ENCODE measurements at regions not wholly inside any gene's neighbourhood (a gene's known extent, or its start where the extent isn't known, plus 50 kb on each side); places are given as distances from the start of the nearest gene placed in this dataset.

- peaks cover 16% of the 10 kb centered on the region for H3K4me1 Mint-ChIP-seq
- H3K27ac Mint-ChIP-seq (ENCODE audit: unreplicated experiment), result no peak overlapping the region
- TF ChIP-seq CTCF (conservative IDR thresholded peaks at IDR 0.05), result no peak
- no peak overlapping the region for H3K4me3 Mint-ChIP-seq
- no peaks in the 10 kb centered on the region for H3K27me3 Mint-ChIP-seq (ENCODE audit: low read depth)
- no peaks in the 10 kb centered on the region for H3K36me3 Mint-ChIP-seq (ENCODE audit: low read depth)
- H3K9me3 Mint-ChIP-seq, result no peaks in the 10 kb centered on the region
- DNase-seq (ENCODE audit: low read depth, low spot score), result no peak
Observed at GRCh38 chr6:98560418-98560817, 274.0 kb upstream of the POU3F2 start.

GRCh38 chr6:98560841-98561240, 273.5 kb upstream of the POU3F2 start:
- no peak for TF ChIP-seq CTCF (conservative IDR thresholded peaks at IDR 0.05)
- Mint-ChIP-seq H3K4me1 (peaks cover 19% of the 10 kb centered on the region), H3K9me3 (no peaks in the 10 kb centered on the region), H3K27me3 (ENCODE audit: low read depth) (no peaks in the 10 kb centered on the region), H3K27ac (ENCODE audit: unreplicated experiment) (no peak overlapping the region), H3K4me3 (no peak overlapping the region), H3K36me3 (ENCODE audit: low read depth) (no peaks in the 10 kb centered on the region)
- no peak for DNase-seq (ENCODE audit: low read depth, low spot score)

GRCh38 chr6:98566126-98566525, 268.2 kb upstream of the POU3F2 start:
- no peaks in the 10 kb centered on the region for H3K9me3 Mint-ChIP-seq
- H3K36me3 Mint-ChIP-seq (ENCODE audit: low read depth), result no peaks in the 10 kb centered on the region
- H3K27ac Mint-ChIP-seq (ENCODE audit: unreplicated experiment), result no peak overlapping the region
- H3K4me1 Mint-ChIP-seq, result peaks cover 11% of the 10 kb centered on the region
- no peak for DNase-seq (ENCODE audit: low read depth, low spot score)
- H3K4me3 Mint-ChIP-seq, result no peak overlapping the region
- H3K27me3 Mint-ChIP-seq (ENCODE audit: low read depth), result no peaks in the 10 kb centered on the region
- TF ChIP-seq CTCF (conservative IDR thresholded peaks at IDR 0.05), result no peak

- H3K36me3 Mint-ChIP-seq (ENCODE audit: low read depth), result no peaks in the 10 kb centered on the region
- peaks cover 23% of the 10 kb centered on the region for H3K4me1 Mint-ChIP-seq
Observed at GRCh38 chr6:98572579-98572978, 261.8 kb upstream of the POU3F2 start.

GRCh38 chr6:98574984-98575383, 259.4 kb upstream of the POU3F2 start:
- H3K36me3 Mint-ChIP-seq (ENCODE audit: low read depth), result no peaks in the 10 kb centered on the region
- no peak overlapping the region for H3K4me3 Mint-ChIP-seq
- H3K27ac Mint-ChIP-seq (ENCODE audit: unreplicated experiment), result no peak overlapping the region
- H3K4me1 Mint-ChIP-seq, result peaks cover 27% of the 10 kb centered on the region
- H3K9me3 Mint-ChIP-seq, result no peaks in the 10 kb centered on the region
- TF ChIP-seq CTCF (conservative IDR thresholded peaks at IDR 0.05), result no peak
- no peaks in the 10 kb centered on the region for H3K27me3 Mint-ChIP-seq (ENCODE audit: low read depth)
- DNase-seq (ENCODE audit: low read depth, low spot score), result no peak

More at GRCh38 chr6:98572579-98572978, 261.8 kb upstream of the POU3F2 start:
- DNase-seq (ENCODE audit: low read depth, low spot score), result no peak
- Mint-ChIP-seq H3K9me3 (no peaks in the 10 kb centered on the region), H3K4me3 (no peak overlapping the region), H3K27ac (ENCODE audit: unreplicated experiment) (no peak overlapping the region), H3K27me3 (ENCODE audit: low read depth) (no peaks in the 10 kb centered on the region)
- no peak for TF ChIP-seq CTCF (conservative IDR thresholded peaks at IDR 0.05)

GRCh38 chr6:98576791-98577190, 257.6 kb upstream of the POU3F2 start:
- Mint-ChIP-seq H3K36me3 (ENCODE audit: low read depth) (no peaks in the 10 kb centered on the region), H3K27ac (ENCODE audit: unreplicated experiment) (no peak overlapping the region), H3K4me3 (no peak overlapping the region), H3K9me3 (no peaks in the 10 kb centered on the region), H3K4me1 (peaks cover 27% of the 10 kb centered on the region), H3K27me3 (ENCODE audit: low read depth) (no peaks in the 10 kb centered on the region)
- TF ChIP-seq CTCF (conservative IDR thresholded peaks at IDR 0.05), result no peak
- DNase-seq (ENCODE audit: low read depth, low spot score), result no peak
